Neuronal stem cell (in vitro differentiated cells): ENCODE measurements at regions not wholly inside any gene's neighbourhood (a gene's known extent, or its start where the extent isn't known, plus 50 kb on each side); places are given as distances from the start of the nearest gene placed in this dataset.
A peak's percentile ranks its signal among the peaks of the same experiment; 100 is the strongest.

Experiments used
- DNase-seq: peaks from one replicate; pipeline ENCODE4 v3.0.0-alpha.2; 2013; ENCODE audit warnings: low spot score
- H2AFZ ChIP-seq: one replicate; pipeline ENCODE4 v1.6.1; 2013; ENCODE audit warnings: mild to moderate bottlenecking, low read length, inconsistent platforms
- H2AK5ac ChIP-seq: 2 replicates; pipeline ENCODE4 v1.6.1; 2013; ENCODE audit warnings: low read depth, mild to moderate bottlenecking, inconsistent platforms, low read length, moderate library complexity, mixed read lengths
- H2BK120ac ChIP-seq: 2 replicates; pipeline ENCODE4 v1.6.1; 2013; ENCODE audit warnings: low read depth, mild to moderate bottlenecking, inconsistent platforms, low read length, moderate library complexity, mixed read lengths
- H2BK12ac ChIP-seq: one replicate; pipeline ENCODE4 v1.6.1; 2013; ENCODE audit warnings: low read length, inconsistent platforms
- H2BK15ac ChIP-seq: 2 replicates; pipeline ENCODE4 v1.6.1; 2013; ENCODE audit warnings: mild to moderate bottlenecking, low read length, inconsistent platforms, mixed read lengths
- H2BK5ac ChIP-seq: one replicate; pipeline ENCODE4 v1.6.1; 2013; ENCODE audit warnings: inconsistent platforms, mild to moderate bottlenecking, low read length, moderate library complexity
- H3K14ac ChIP-seq: one replicate; pipeline ENCODE4 v1.6.1; 2013; ENCODE audit warnings: low read length, inconsistent platforms
- H3K18ac ChIP-seq: 2 replicates; pipeline ENCODE4 v1.6.1; 2013; ENCODE audit warnings: low read length, inconsistent platforms
- H3K23ac ChIP-seq: 2 replicates; pipeline ENCODE4 v1.6.1; 2013; ENCODE audit warnings: low read depth, mild to moderate bottlenecking, mixed read lengths, low read length, inconsistent platforms; ENCODE audit not compliant: poor library complexity
- H3K27ac ChIP-seq: replicated peaks from 3 replicates; pipeline ENCODE4 v1.5.1; 2013; ENCODE audit warnings: low read length, inconsistent platforms
- H3K27me3 ChIP-seq, 3 experiments: 2 replicates each; pipeline ENCODE4 v1.6.1; 2013; ENCODE audit warnings: low read length in 3 of 3, mild to moderate bottlenecking in 2 of 3, inconsistent platforms in 1 of 3, low read depth in 1 of 3, mixed read lengths in 1 of 3, moderate library complexity in 1 of 3; ENCODE audit not compliant: control insufficient read depth in 3 of 3, insufficient read depth in 3 of 3
- H3K36me3 ChIP-seq, 2 donors: replicated peaks in 1 of 2; 2 replicates each; pipeline ENCODE4 v1.6.1; 2013; ENCODE audit warnings: low read length in 2 of 2; ENCODE audit not compliant: control insufficient read depth in 2 of 2, insufficient read depth in 2 of 2
- H3K4ac ChIP-seq: 2 replicates; pipeline ENCODE4 v1.6.1; 2013; ENCODE audit warnings: inconsistent platforms, mild to moderate bottlenecking, low read length, moderate library complexity
- H3K4me1 ChIP-seq, 2 donors: 1 replicate in 1 of 2; 2 replicates in 1 of 2; pipeline ENCODE4 v1.6.1; 2013; ENCODE audit warnings: low read length in 2 of 2, low read depth in 1 of 2; ENCODE audit not compliant: control insufficient read depth in 2 of 2, insufficient read depth in 1 of 2
- H3K4me2 ChIP-seq: one replicate; pipeline ENCODE4 v1.6.1; 2013; ENCODE audit warnings: mild to moderate bottlenecking, low read length, inconsistent platforms; ENCODE audit not compliant: insufficient read depth, poor library complexity, severe bottlenecking
- H3K4me3 ChIP-seq, 2 donors: 2 replicates each; pipeline ENCODE4 v1.5.1; 2013; ENCODE audit warnings: low read length in 2 of 2, mild to moderate bottlenecking in 2 of 2, inconsistent platforms in 1 of 2, moderate library complexity in 1 of 2
- H3K79me1 ChIP-seq: one replicate; pipeline ENCODE4 v1.6.1; 2013; ENCODE audit warnings: low read depth, mild to moderate bottlenecking, inconsistent platforms, low read length, moderate library complexity
- H3K9ac ChIP-seq: one replicate; pipeline ENCODE4 v1.6.1; 2013; ENCODE audit warnings: mild to moderate bottlenecking, low read depth, low read length, inconsistent platforms; ENCODE audit not compliant: poor library complexity
- H3K9me3 ChIP-seq, 2 donors: replicated peaks in 1 of 2; 2 replicates each; pipeline versions ENCODE3 to v1.6.1; 2013; ENCODE audit warnings: low read length in 2 of 2, mild to moderate bottlenecking in 2 of 2, inconsistent platforms in 1 of 2, low read depth in 1 of 2, mixed read lengths in 1 of 2, moderate library complexity in 1 of 2; ENCODE audit not compliant: control insufficient read depth in 2 of 2, insufficient read depth in 1 of 2
- H4K8ac ChIP-seq: one replicate; pipeline ENCODE4 v1.6.1; 2013; ENCODE audit warnings: low read depth, mild to moderate bottlenecking, inconsistent platforms, low read length, moderate library complexity
- H4K91ac ChIP-seq: one replicate; pipeline ENCODE4 v1.6.1; 2013; ENCODE audit warnings: low read length, low read depth, mild to moderate bottlenecking, inconsistent platforms; ENCODE audit not compliant: poor library complexity
- WGBS, 2 donors: extraction: QIAGEN DNeasy Blood & Tissue Kit; methylation state at CpG; one replicate each; pipeline ENCODE4 v1.1.7; 2013; ENCODE audit warnings: missing lambda C conversion rate in 2 of 2, mixed read lengths in 1 of 2; ENCODE audit not compliant: insufficient read length in 2 of 2, insufficient replicate concordance in 1 of 2; ENCODE audit errors: extremely low coverage in 2 of 2; 5-methylcytosine and 5-hydroxymethylcytosine counted together

- H3K79me1 ChIP-seq = no peaks in the 10 kb centered on the region
- H3K9me3 ChIP-seq = peaks cover 0 to 5% of the 10 kb centered on the region in 2 donors
- no peak overlapping the region for H4K91ac ChIP-seq
- no peak for DNase-seq
- no peak overlapping the region for H2BK120ac ChIP-seq
- no peak overlapping the region for H3K4me3 ChIP-seq
- H3K36me3 ChIP-seq = no peaks in the 10 kb centered on the region
- no peak overlapping the region for H4K8ac ChIP-seq
- H3K4me1 ChIP-seq = no peaks in the 10 kb centered on the region
- no peak overlapping the region for H3K4ac ChIP-seq
- no peak overlapping the region for H3K23ac ChIP-seq
- no peak overlapping the region for H3K27ac ChIP-seq
- no peak overlapping the region for H2AFZ ChIP-seq
- no peak overlapping the region for H3K14ac ChIP-seq
- no peak overlapping the region for H3K4me2 ChIP-seq
- H2BK5ac ChIP-seq = no peak overlapping the region
- no peak overlapping the region for H3K18ac ChIP-seq
- H2BK15ac ChIP-seq = no peak overlapping the region
- no peak overlapping the region for H2AK5ac ChIP-seq
- H3K27me3 ChIP-seq = no peaks in the 10 kb centered on the region
- H2BK12ac ChIP-seq = no peak overlapping the region
- no peak overlapping the region for H3K9ac ChIP-seq
Measured at GRCh38 chr5:164220522-164220921, 715.1 kb downstream of the MAT2B start.

GRCh38 chr5:164224236-164224635 is 718.8 kb downstream of the MAT2B start:
- peak overlapping the region; percentile 12 for H2AFZ ChIP-seq
- no CpG with 5 or more reads among the region's 2 CpGs for WGBS, 2 donors
- H2BK12ac ChIP-seq = no peak overlapping the region
- H3K27ac ChIP-seq = no peak overlapping the region
- H3K27me3 ChIP-seq = no peaks in the 10 kb centered on the region
- no peak overlapping the region for H4K91ac ChIP-seq
- no peaks in the 10 kb centered on the region for H3K4me1 ChIP-seq
- H3K9me3 ChIP-seq = peaks cover 3 to 9% of the 10 kb centered on the region in 2 donors
- no peak overlapping the region for H3K18ac ChIP-seq
- H2AK5ac ChIP-seq = no peak overlapping the region
- no peak overlapping the region for H3K14ac ChIP-seq
- H3K36me3 ChIP-seq = no peaks in the 10 kb centered on the region
- H2BK120ac ChIP-seq = no peak overlapping the region
- no peak for DNase-seq
- H3K4me3 ChIP-seq = no peak overlapping the region
- H2BK15ac ChIP-seq = no peak overlapping the region
- H4K8ac ChIP-seq = no peak overlapping the region
- no peak overlapping the region for H3K9ac ChIP-seq
- H3K4me2 ChIP-seq = no peak overlapping the region
- no peaks in the 10 kb centered on the region for H3K79me1 ChIP-seq
- H3K4ac ChIP-seq = no peak overlapping the region
- no peak overlapping the region for H2BK5ac ChIP-seq
- no peak overlapping the region for H3K23ac ChIP-seq

- no peak overlapping the region for H3K9ac ChIP-seq
- no peak overlapping the region for H3K27ac ChIP-seq
- no peaks in the 10 kb centered on the region for H3K79me1 ChIP-seq
- H3K18ac ChIP-seq = no peak overlapping the region
- H4K8ac ChIP-seq = no peak overlapping the region
- no peak overlapping the region for H2BK15ac ChIP-seq
- H3K27me3 ChIP-seq = no peaks in the 10 kb centered on the region
- H2AK5ac ChIP-seq = no peak overlapping the region
- no CpG with 5 or more reads among the region's 2 CpGs for WGBS, 2 donors
- no peaks in the 10 kb centered on the region for H3K4me1 ChIP-seq
- no peak overlapping the region for H4K91ac ChIP-seq
- no peak overlapping the region for H2BK12ac ChIP-seq
- H2AFZ ChIP-seq = peak overlapping the region; percentile 12
- H3K23ac ChIP-seq = no peak overlapping the region
- H3K9me3 ChIP-seq = peaks cover 3 to 9% of the 10 kb centered on the region in 2 donors
- no peak overlapping the region for H2BK120ac ChIP-seq
- H3K4ac ChIP-seq = no peak overlapping the region
- no peak overlapping the region for H3K4me3 ChIP-seq
- no peaks in the 10 kb centered on the region for H3K36me3 ChIP-seq
- no peak overlapping the region for H2BK5ac ChIP-seq
- no peak overlapping the region for H3K4me2 ChIP-seq
- H3K14ac ChIP-seq = no peak overlapping the region
- DNase-seq = no peak
Measured at GRCh38 chr5:164224772-164225171, 719.4 kb downstream of the MAT2B start.

- Histone ChIP-seq H3K9me3 (peaks cover 3 to 9% of the 10 kb centered on the region in 2 donors), H3K79me1 (no peaks in the 10 kb centered on the region), H3K4me3 (no peak overlapping the region), H2BK12ac (no peak overlapping the region), H3K27ac (no peak overlapping the region), H3K4ac (no peak overlapping the region), H3K23ac (no peak overlapping the region), H3K9ac (no peak overlapping the region), H3K36me3 (no peaks in the 10 kb centered on the region), H2AK5ac (no peak overlapping the region), H3K4me1 (no peaks in the 10 kb centered on the region), H3K14ac (no peak overlapping the region), H2AFZ (no peak overlapping the region), H3K4me2 (no peak overlapping the region), H2BK15ac (no peak overlapping the region), H2BK5ac (no peak overlapping the region), H3K27me3 (no peaks in the 10 kb centered on the region), H4K8ac (no peak overlapping the region), H4K91ac (no peak overlapping the region), H2BK120ac (no peak overlapping the region), H3K18ac (no peak overlapping the region)
- WGBS, 2 donors = no CpG with 5 or more reads among the region's 1 CpG
- no peak for DNase-seq
Measured at GRCh38 chr5:164230341-164230740, 724.9 kb downstream of the MAT2B start.
